HEK293 (cell line): ENCODE measurements at regions not wholly inside any gene's neighbourhood (a gene's known extent, or its start where the extent isn't known, plus 50 kb on each side); places are given as distances from the start of the nearest gene placed in this dataset.

Experiments used
- CTCF ChIA-PET: fragments of 350-600 bp; formaldehyde crosslinking; extraction: SDS; loops from one replicate; lab custom pipeline; 2021; ENCODE audit warnings: antibody characterized with exemption; lab: Yijun Ruan, JAX
- POLR2A ChIA-PET: fragments of 300-600 bp; formaldehyde crosslinking; extraction: SDS; loops from one replicate; lab custom pipeline; 2020; ENCODE audit warnings: antibody characterized with exemption, inconsistent platforms; lab: Yijun Ruan, JAX
- H3K27ac ChIP-seq: fragments of 200-500 bp; sonication (Bioruptor generic); 2 replicates; pipeline ENCODE4 v1.5.1; 2014; ENCODE audit warnings: low read depth, low read length, control low read depth, inconsistent platforms; ENCODE audit errors: extremely low read depth
- H3K36me3 ChIP-seq, 2 experiments: fragments of 200-500 bp in 1 of 2; sonication (Bioruptor generic) in 1 of 2; 1 replicate in 1 of 2; 2 replicates in 1 of 2; pipeline ENCODE4 v1.5.1; 2014 to 2017; ENCODE audit warnings: inconsistent platforms in 2 of 2, low read length in 2 of 2; ENCODE audit not compliant: control insufficient read depth in 2 of 2, insufficient read depth in 1 of 2
- H3K4me1 ChIP-seq: fragments of 200-500 bp; sonication (Bioruptor generic); 2 replicates; pipeline ENCODE4 v1.5.1; 2014; ENCODE audit warnings: mild to moderate bottlenecking, low read length, inconsistent platforms; ENCODE audit not compliant: control insufficient read depth, insufficient read depth
- H3K4me3 ChIP-seq: 2 replicates; pipeline ENCODE4 v1.5.1; 2011; ENCODE audit warnings: low read depth, mild to moderate bottlenecking, control low read depth, low read length, moderate library complexity
- H3K9me3 ChIP-seq: fragments of 200-500 bp; sonication (Bioruptor generic); 2 replicates; pipeline ENCODE4 v1.5.1; 2014; ENCODE audit warnings: low read depth, low read length, inconsistent platforms; ENCODE audit not compliant: control insufficient read depth, insufficient read depth
- ELK4 ChIP-seq: IDR thresholded peaks from 2 replicates; pipeline ENCODE4 v1.6.1; 2011; ENCODE audit warnings: mild to moderate bottlenecking, low read depth, low read length, borderline replicate concordance
- HOXA7 ChIP-seq: sonication (generic); formaldehyde crosslinking; IDR thresholded peaks from 2 replicates; pipeline ENCODE4 v1.8.1; 2022; ENCODE audit warnings: missing genetic modification reagents, borderline replicate concordance
- IKZF3 ChIP-seq: fragments of 450-650 bp; IDR thresholded peaks from 2 replicates; pipeline ENCODE4 v1.5.0; 2018; ENCODE audit warnings: missing biosample characterization, mild to moderate bottlenecking, missing genetic modification characterization, moderate library complexity
- OSR2 ChIP-seq: fragments of 450-650 bp; formaldehyde crosslinking; IDR thresholded peaks from 2 replicates; pipeline ENCODE4 v1.5.1; 2016; ENCODE audit warnings: missing biosample characterization, missing genetic modification characterization
- OVOL3 ChIP-seq: fragments of 450-650 bp; formaldehyde crosslinking; IDR thresholded peaks from 2 replicates; pipeline ENCODE4 v1.5.1; 2016; ENCODE audit warnings: missing biosample characterization, missing genetic modification characterization
- SCRT2 ChIP-seq: fragments of 450-650 bp; formaldehyde crosslinking; IDR thresholded peaks from 2 replicates; pipeline ENCODE4 v1.5.1; 2016; ENCODE audit warnings: missing biosample characterization, missing genetic modification characterization
- ZFP41 ChIP-seq: fragments of 450-650 bp; formaldehyde crosslinking; IDR thresholded peaks from 2 replicates; pipeline ENCODE4 v1.5.1; 2016; ENCODE audit warnings: missing biosample characterization, missing genetic modification characterization, borderline replicate concordance
- ZNF140 ChIP-seq: fragments of 450-650 bp; formaldehyde crosslinking; IDR thresholded peaks from 2 replicates; pipeline ENCODE4 v1.5.1; 2016; ENCODE audit warnings: missing biosample characterization, missing genetic modification characterization
- ZNF23 ChIP-seq: fragments of 450-650 bp; formaldehyde crosslinking; IDR thresholded peaks from 2 replicates; pipeline ENCODE4 v1.5.1; 2016; ENCODE audit warnings: missing biosample characterization, missing genetic modification characterization, borderline replicate concordance
- ZNF302 ChIP-seq: fragments of 450-650 bp; formaldehyde crosslinking; IDR thresholded peaks from 2 replicates; pipeline ENCODE4 v1.5.1; 2016; ENCODE audit warnings: missing biosample characterization, missing genetic modification characterization, low read depth
- ZNF354C ChIP-seq: fragments of 450-650 bp; formaldehyde crosslinking; IDR thresholded peaks from 2 replicates; pipeline ENCODE4 v1.5.1; 2016; ENCODE audit warnings: missing biosample characterization, missing genetic modification characterization, low read depth, borderline replicate concordance
- ZNF610 ChIP-seq: fragments of 450-650 bp; formaldehyde crosslinking; IDR thresholded peaks from 2 replicates; pipeline ENCODE4 v1.5.1; 2016; ENCODE audit warnings: missing biosample characterization, missing genetic modification characterization, borderline replicate concordance
- ZNF704 ChIP-seq: fragments of 450-650 bp; formaldehyde crosslinking; IDR thresholded peaks from 2 replicates; pipeline ENCODE4 v1.5.1; 2016; ENCODE audit warnings: missing biosample characterization, missing genetic modification characterization
- TF ChIP-seq, protein P1 (sequence below): fragments of 450-650 bp; formaldehyde crosslinking; IDR thresholded peaks from 2 replicates; pipeline ENCODE4 v1.5.1; 2016; ENCODE audit warnings: missing biosample characterization, missing genetic modification characterization
- TF ChIP-seq, protein P2 (sequence below): fragments of 450-650 bp; formaldehyde crosslinking; IDR thresholded peaks from 2 replicates; pipeline ENCODE4 v1.5.1; 2016; ENCODE audit warnings: missing biosample characterization, missing genetic modification characterization

GRCh38 chr13:64459778-64460177 is 2770.4 kb downstream of the PCDH9 start:
- ChIA-PET POLR2A (no interaction called here), CTCF (no interaction called here)
- no peak overlapping the region for H3K4me3 ChIP-seq
- no peaks in the 10 kb centered on the region for H3K9me3 ChIP-seq
- no peaks in the 10 kb centered on the region for H3K4me1 ChIP-seq
- H3K27ac ChIP-seq, result no peak overlapping the region
- TF ChIP-seq ZNF140 (tag by site-specific recombination) (no peak), ZNF302 (no peak), SCRT2 (tag by site-specific recombination) (no peak), OVOL3 (tag by site-specific recombination) (no peak), ZFP41 (no peak), IKZF3 (no peak), ZNF704 (tag by site-specific recombination) (no peak)
- TF ChIP-seq, protein P1, sequence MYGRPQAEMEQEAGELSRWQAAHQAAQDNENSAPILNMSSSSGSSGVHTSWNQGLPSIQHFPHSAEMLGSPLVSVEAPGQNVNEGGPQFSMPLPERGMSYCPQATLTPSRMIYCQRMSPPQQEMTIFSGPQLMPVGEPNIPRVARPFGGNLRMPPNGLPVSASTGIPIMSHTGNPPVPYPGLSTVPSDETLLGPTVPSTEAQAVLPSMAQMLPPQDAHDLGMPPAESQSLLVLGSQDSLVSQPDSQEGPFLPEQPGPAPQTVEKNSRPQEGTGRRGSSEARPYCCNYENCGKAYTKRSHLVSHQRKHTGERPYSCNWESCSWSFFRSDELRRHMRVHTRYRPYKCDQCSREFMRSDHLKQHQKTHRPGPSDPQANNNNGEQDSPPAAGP (tag by site-specific recombination), result no peak
- TF ChIP-seq, protein P2, sequence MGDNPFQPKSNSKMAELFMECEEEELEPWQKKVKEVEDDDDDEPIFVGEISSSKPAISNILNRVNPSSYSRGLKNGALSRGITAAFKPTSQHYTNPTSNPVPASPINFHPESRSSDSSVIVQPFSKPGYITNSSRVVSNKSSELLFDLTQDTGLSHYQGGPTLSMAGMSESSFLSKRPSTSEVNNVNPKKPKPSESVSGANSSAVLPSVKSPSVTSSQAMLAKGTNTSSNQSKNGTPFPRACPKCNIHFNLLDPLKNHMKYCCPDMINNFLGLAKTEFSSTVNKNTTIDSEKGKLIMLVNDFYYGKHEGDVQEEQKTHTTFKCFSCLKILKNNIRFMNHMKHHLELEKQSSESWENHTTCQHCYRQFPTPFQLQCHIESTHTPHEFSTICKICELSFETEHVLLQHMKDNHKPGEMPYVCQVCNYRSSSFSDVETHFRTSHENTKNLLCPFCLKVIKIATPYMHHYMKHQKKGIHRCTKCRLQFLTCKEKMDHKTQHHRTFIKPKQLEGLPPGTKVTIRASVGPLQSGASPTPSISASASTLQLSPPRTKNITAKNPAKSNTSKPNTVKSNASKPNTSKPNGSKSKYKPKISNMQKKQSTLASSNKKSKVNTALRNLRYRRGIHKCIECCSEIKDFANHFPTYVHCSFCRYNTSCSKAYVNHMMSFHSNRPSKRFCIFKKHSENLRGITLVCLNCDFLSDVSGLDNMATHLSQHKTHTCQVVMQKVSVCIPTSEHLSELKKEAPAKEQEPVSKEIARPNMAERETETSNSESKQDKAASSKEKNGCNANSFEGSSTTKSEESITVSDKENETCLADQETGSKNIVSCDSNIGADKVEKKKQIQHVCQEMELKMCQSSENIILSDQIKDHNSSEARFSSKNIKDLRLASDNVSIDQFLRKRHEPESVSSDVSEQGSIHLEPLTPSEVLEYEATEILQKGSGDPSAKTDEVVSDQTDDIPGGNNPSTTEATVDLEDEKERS (tag by site-specific recombination), result no peak
- H3K36me3 ChIP-seq, result no peaks in the 10 kb centered on the region

- CTCF ChIA-PET, result no interaction called here
Measured at GRCh38 chr13:64457976-64458375, 2772.2 kb downstream of the PCDH9 start.

GRCh38 chr13:64455124-64455523 is 2775.0 kb downstream of the PCDH9 start:
- no peaks in the 10 kb centered on the region for H3K9me3 ChIP-seq
- H3K4me1 ChIP-seq, result no peaks in the 10 kb centered on the region
- no peaks in the 10 kb centered on the region for H3K36me3 ChIP-seq
- TF ChIP-seq OSR2 (tag by site-specific recombination) (no peak), ZNF302 (no peak), ZNF354C (tag by site-specific recombination) (no peak), HOXA7 (no peak), ZNF610 (no peak)
- ChIA-PET POLR2A (no interaction called here), CTCF (no interaction called here)
- H3K27ac ChIP-seq, result no peak overlapping the region
- no peak overlapping the region for H3K4me3 ChIP-seq

More at GRCh38 chr13:64457976-64458375, 2772.2 kb downstream of the PCDH9 start:
- no peaks in the 10 kb centered on the region for H3K9me3 ChIP-seq
- TF ChIP-seq ELK4 (0 out of 2 replicates have a peak, but pooled peaks have one; percentile 2), ZNF23 (tag by site-specific recombination) (no peak)
- no peaks in the 10 kb centered on the region for H3K36me3 ChIP-seq
- no peaks in the 10 kb centered on the region for H3K4me1 ChIP-seq
- H3K27ac ChIP-seq, result no peak overlapping the region
- no peak overlapping the region for H3K4me3 ChIP-seq
- POLR2A ChIA-PET, result no interaction called here
